Hepatocyte (in vitro differentiated cells): ENCODE measurements at regions not wholly inside any gene's neighbourhood (a gene's known extent, or its start where the extent isn't known, plus 50 kb on each side); places are given as distances from the start of the nearest gene placed in this dataset.

ENCODE experiments used
- CTCF ChIP-seq: fragments of 200-600 bp; sonication (generic); IDR thresholded peaks from 2 replicates; pipeline ENCODE4 v1.5.1; 2016; ENCODE audit warnings: antibody characterized with exemption, mild to moderate bottlenecking; ENCODE audit not compliant: poor library complexity
- EZH2 ChIP-seq: fragments of 200-600 bp; sonication (generic); IDR thresholded peaks from 2 replicates; pipeline ENCODE4 v1.6.1; 2016; ENCODE audit warnings: antibody characterized with exemption, mild to moderate bottlenecking, borderline replicate concordance

- TF ChIP-seq EZH2 (no peak), CTCF (no peak)
Observed at GRCh38 chr9:727767-728166, 113.7 kb upstream of the DMRT1 start.
